GF-D8 (cell line): ENCODE measurements at regions not wholly inside any gene's neighbourhood (a gene's known extent, or its start where the extent isn't known, plus 50 kb on each side); places are given as distances from the start of the nearest gene placed in this dataset.
A peak's percentile ranks its signal among the peaks of the same experiment; 100 is the strongest.
"Not testable (repeated sequence)": the region's sequence is repeated elsewhere in the genome, so short reads cannot be mapped to it uniquely, and the experiment has no call there.

Experiments used
- DNase-seq: peaks from one replicate; lab custom pipeline; 2025; lab: John Stamatoyannopoulos, UW

DNA sequence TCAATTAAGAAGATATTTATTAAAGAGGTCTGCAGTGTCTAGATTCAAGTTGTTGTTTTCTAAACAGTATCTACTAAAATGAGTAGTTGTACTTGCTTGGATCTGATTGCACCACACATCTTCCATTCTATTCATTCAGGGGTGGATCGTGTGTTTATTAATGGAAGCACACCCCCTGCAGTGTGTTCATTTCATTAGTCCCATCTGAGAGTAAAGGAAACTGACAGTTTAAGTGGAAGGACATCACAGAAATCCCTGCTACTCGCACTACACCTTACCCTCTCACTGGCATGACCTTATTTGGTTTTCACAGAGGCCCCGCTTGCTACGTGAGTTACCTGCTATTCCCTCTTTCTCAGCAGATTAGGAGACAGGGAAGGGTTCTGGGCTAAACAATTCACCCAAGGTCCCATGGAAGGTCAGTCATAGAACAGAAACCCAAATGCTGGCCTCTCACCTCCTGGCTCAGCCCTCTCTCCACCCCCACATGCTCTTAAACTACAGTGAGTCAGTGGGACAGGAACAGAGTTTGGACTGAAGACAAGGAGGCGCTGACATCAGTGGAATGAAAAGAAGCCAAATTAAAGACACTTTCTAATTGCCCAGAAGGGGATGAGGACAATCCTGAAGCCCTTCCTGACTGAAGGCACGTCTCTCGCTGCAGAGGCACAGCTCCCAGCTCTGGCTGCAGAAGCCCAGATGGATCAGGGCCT lies 369.2 kb upstream of the NRP1 start:
- DNase-seq = no peak

DNA sequence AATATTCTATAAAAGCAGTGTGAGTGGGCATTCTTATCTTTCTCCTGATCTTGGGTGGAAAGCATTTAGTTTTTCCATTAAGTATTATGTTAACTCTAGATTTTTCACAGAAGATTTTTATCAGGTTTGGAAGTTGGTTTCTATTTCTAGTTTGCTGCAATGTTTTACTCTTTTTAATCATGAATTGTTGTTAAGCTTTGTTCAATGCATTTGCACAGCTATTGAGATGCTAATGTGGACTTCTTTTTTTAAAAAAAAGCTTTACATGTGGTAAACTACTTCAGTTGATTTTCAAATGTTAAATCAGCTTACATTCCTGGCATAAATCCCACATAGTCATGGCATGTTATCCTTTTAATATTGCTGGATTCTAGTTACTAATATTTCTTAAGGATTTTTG lies 363.6 kb upstream of the NRP1 start:
- DNase-seq = no peak

DNA sequence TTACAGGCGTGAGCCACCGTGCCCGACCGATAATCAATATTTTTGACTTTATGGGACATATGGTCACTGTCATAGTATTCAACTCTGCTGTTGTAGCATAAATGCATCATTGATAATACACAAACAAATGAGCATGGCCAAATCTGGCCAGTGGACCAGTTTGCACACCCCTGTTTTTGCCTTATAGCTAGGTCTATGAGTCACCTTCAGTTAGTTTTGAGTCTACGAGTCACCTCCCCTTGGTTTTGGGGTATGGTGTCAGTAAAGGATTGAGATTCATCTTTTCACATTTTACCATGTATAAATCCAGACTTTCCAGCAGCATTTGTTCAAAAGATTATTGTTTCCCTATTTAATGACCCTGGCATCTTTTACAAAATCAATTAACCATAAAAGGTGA lies 362.5 kb upstream of the NRP1 start:
- DNase-seq = no peak

DNA sequence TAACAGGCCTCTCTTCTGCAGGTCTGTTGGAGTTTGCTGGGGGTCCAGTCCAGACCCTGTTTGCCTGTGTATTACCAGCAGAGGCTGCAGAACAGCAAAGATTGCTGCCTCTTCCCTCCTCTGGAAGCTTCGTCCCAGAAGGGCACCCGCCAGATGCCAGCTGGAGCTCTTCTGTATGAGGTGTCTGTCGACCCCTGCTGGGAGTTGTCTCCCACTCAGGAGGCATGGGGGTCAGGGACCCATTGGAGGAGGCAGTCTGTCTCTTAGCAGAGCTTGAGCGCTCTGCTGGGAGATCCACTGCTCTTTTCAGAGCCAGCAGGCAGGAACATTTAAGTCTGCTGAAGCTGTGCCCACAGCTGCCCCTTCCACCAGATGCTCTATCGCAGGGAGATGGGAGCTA lies 361.1 kb upstream of the NRP1 start:
- no peak for DNase-seq

DNA sequence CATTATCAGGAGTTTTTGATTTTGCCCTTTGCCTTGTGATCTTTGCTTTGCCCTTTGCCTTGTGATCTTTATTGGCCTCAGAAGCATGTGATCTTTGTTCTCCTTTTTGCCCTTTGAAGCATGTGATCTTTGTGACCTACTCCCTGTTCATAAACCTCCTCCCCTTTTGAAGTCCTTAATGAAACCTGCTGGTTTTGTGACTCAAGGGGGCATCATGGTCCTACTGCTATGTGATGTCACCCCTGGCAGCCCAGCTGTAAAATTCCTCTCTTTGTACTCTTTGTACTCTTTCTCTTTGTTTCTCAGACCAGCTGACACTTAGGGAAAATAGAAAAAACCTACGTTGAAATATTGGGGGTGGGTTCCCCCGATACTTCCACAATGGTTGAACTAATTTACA lies 356.1 kb upstream of the NRP1 start:
- DNase-seq = not testable (repeated sequence)

DNA sequence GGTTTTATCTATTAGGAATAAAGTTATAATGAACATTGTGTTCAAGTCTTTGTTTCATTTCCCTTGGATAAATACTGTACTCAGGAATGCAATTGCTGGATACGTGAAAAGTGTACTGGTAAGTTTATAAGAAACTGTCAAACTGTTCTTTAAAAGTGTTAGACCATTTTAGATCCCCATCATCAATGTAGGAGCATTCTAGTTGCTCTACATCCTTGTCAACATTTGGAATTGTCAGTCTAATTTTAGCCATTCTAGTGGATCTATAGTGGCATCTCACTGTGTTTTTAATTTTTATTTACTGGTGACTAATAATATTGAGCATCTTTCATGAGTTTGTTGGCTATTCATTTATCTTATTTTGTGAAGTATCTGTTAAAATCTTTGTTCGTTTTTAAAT lies 354.0 kb upstream of the NRP1 start:
- DNase-seq = no peak

DNA sequence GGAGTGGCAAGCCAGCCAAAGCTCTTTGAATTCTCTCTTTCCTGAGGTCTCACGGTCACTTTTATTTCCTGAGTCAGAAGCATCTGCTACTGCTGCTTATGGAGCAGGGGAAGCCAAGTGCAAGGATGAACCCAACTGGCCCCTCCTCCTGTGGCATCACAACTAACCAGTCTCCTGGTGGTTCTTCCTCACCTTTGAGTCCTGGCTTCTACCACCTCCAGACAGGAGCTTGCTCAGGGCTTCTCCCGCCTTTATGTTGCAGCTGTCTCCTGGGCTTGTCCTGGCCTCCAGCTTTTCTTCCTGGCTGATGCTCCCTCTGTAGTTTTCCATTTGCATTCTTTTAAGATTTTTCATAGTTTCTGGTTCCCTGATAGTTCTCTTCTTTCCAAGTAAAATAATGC lies 349.7 kb upstream of the NRP1 start:
- DNase-seq = no peak

DNA sequence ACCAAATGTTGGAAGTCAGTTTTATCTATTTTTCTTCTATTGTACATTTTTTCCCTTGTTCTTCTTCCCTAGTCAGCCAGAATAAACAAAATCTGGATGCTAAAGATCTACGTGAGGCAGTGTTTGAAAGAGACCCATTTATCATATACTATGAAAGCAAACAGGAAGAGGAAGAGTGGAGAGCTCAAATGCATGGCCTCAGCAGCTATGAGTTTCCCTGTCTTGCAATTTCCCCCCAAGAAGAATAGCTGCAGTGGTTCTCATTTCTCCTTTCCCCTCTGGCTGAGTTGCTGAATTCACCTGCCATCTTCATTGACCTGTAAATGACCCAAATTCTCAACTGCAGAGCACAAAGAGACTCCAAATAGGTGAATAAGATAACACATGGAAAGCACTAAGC lies 347.1 kb upstream of the NRP1 start:
- DNase-seq = no peak

DNA sequence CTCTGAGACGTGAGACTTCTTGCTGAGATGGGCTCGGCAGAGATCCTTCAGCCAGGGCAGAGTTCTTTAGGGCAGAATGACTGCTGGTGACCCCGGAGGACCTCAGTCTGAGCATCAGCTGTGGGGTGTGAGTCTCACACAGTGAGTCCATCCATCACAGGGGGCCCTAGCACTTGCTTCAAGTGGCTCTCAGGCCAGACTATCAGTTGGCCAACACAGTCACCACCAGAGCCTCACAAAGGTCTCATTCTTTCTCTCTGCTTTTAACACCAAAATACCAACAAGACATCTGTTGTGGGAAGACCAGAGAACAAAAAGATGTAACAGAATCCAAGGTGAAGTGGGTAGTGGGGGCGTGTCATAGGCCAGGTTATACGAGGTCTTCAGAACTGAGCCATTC lies 345.6 kb upstream of the NRP1 start:
- DNase-seq = no peak

DNA sequence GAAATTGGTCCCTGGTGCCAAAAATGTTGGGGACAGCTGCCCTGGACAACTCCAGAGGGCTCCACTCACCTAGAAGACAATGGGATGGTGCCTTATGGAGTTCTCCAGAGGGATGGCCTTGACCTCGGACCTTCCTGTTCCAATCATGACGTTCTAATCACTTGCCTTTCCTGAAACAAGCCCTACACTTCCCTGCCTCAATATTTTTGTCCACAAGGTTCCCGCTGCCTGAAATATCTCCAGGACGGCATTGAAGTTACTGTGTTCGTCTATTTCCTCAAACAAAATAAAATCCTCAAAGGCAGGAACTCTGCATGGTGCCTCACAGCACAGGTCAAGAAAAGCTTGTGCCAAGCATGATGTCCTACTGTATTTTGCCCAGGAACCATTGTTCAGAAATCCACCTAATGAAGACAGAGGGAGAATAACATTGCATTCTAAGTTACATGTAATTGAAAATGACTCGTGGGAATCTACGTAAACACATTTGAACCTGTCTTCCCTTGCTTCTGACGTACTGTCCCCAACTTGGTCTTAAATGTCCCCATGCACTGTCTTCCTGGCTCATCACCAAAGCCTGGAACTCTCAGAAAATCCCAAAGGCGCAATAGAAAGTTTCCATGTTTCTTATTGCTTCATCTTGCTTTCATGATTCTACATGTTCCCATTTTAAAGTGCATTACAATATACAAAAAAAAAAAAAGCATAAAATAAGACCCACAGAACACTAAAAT lies 342.3 kb upstream of the NRP1 start:
- no peak for DNase-seq

DNA sequence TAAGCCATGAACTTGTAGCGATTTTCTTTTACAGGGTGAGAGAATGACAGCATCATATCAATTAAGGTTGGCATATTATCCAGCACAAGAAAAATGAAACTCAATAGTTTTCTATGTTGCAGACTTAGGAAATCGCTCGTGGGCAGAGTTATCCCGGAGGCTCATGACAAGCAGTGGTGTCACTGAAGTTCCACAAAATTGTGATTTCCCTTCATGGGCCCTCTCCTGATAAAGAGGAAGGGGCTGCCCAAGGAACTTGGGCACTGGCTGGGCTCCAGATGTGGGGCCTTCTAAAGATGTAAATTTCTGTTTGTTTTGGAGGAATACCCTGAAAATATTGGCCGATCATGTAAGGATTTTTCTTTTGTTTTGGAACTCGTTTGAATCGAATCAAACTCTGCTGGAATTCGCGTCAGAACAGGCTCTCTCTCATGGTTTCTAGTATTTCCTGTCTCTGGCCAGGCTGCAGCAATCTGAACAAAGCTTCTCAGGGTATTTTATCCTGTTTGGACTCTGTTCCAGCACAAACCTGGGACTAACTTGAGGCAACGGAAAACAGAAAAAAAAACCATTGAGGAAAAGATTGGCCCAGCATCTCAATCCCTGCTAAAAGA lies 340.6 kb upstream of the NRP1 start:
- DNase-seq = no peak

DNA sequence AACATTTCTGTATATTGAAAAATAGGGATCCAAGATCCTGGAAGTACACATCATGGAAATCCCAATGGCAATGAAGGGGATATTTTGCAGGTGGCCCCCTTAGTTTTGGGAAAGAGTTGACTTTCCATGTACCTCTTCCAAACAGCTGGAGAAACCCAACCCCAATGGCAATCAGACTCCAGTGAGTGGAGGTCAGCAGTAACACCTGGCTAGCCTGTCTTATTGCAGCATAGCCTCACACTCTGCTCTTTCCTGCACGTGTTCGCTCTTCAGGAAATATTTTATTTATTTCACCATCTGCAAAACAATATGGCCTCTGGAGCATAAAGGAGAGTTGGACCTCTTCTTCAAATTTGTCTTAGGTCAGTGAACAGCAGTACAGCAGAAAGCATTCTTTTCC lies 340.0 kb upstream of the NRP1 start:
- no peak for DNase-seq

DNA sequence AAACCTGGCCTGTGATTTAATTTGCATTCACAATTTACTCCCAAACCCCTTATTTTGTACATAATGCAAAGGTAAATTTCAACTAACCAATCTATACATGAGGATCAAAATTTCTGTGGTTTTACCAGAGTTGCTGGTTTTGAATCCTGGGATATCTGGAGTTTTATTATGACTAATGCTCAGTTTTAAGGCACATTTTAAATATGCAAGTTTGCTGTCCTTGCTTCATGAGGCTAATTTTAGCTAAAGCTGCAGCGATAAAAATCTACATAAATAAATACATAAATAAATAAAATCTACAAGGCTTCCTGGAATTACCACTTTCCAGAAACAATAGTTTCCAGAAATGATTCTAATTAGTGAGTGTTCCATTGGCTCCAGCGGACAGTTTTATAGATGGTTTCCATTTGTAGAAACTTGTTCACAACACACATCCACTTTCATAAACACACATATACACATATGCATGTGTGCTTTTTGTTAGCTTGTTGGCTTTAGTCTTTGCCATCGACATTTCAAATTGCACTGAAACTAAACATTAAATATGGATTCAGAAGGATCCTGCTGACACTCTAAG lies 339.5 kb upstream of the NRP1 start:
- no peak for DNase-seq

DNA sequence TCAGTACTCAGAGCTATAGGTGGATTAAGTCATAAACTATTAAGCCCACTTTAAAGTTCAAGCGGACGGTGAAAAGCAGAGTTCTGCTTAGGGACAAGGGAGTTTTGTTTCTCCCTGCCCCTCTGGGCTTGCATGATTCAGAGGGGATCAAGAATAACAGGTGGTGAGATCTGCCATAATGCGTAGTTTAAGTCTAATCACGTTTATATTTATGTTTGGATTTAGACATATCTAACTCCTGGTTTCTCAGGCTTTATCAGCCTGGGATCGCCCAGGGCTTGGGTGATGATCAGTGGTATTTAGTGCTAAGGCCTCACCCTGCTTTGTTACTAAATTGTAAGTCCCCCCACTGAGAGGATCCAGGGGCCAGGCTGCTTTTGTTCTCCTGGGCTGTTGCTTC lies 335.4 kb upstream of the NRP1 start:
- no peak for DNase-seq

DNA sequence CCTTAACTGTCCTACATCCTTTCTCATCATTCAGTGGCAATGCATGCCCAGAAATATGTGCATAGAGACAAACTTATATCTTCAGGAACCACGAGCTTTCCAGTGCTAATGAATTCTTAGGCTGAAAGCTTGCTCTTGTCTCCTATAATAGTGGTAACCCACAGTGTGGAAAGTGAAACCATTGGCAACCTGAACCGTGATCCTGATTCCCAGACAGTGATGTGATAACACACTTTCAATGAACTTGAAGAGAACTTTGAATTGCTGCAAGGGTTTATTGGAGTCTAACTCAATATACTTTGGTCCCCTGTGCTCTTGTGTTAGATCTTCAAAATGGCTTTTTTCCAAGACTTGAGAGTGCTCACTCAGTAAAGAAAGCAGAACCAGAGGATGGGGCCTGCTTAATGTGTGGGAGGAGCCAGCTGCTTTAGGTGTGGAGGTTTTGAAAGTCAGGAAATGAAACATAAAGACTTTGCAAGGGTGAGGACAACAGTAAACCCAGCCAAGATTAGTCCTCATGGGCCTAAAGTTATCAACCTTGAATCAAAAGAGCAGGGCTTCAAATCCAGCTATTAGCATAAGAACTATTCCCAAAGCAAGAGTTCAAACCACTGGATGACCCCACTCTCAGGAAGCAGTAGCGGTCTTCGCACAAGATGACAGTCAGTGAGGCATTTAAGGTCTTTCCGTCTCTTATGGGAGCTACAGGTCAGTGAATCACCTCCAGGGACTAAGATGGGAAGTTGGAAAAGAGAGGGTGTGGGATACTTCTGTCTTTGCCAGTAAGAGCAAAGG lies 332.4 kb upstream of the NRP1 start:
- no peak for DNase-seq

DNA sequence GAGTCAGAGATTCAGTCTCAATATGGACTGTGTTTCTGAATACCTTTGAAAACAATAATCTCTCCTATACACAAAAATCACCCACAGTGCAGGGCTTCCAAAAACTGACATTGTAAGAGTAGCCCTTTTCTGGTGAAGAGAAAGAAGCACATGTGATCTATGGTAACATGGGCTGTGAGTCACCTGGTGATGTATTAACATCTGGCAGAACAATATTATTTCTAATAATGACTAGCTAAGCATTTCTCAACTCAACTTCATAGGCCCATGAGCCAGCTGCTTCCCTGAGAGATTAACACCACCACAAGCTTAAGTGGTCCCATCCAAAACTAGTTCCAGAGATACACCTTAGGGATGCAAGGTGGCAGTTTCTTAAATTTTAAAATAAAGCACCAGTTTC lies 331.0 kb upstream of the NRP1 start:
- DNase-seq = no peak

DNA sequence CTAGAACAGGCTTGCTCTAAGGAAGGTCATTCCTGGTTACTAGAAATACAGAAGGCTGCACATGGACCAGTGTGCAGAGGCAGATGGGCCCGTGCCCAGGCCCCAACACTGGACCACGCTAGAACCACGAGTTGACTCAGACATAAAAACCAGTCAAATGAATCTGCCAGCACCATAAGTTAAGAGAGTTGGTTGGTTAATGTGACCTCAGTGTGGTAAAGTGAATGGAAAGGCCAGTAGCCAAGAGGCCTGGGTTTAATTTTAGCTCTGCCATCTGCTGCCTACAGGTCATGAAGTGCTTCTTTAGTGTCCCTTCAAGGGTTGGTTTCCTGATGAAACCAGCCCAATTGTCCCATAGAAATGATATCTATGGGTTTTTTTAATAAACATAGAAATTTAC lies 329.6 kb upstream of the NRP1 start:
- DNase-seq = no peak

DNA sequence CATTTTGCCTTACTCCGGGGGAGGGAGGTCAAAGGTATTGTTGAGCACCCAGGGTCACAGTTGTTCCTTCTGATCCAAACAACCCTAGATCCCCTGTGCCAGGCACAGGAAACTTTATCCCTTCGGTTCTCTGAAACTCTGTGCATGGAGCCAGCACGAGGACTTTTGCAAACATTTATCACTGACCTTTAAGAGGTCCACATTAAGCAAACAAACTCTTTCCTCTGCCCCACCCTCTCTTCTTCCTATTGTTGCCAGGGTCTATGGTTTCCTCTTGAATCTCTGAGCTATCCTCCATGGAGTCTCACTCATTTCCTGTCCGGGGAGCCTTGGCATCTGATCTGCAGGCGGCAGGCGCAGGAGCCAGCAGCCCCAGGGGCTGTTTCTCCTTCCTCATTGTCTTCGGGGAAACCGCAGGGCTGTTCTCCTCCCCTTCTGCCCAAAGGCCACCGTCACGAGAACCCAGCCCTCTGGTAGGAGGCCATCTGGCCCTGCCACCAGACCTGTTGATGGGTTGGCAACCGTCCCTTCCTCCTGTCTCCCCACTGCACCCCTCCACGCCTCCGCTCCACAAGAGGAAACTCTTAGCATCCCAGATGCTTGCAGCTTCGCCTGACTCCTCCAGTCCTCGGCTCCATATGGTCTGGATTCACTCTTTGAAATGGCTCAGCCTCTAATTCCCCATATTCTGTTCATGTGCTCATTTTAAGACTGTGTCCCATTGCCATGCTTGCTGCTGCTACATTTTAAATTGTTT lies 327.3 kb upstream of the NRP1 start:
- DNase-seq = peak; percentile 74

DNA sequence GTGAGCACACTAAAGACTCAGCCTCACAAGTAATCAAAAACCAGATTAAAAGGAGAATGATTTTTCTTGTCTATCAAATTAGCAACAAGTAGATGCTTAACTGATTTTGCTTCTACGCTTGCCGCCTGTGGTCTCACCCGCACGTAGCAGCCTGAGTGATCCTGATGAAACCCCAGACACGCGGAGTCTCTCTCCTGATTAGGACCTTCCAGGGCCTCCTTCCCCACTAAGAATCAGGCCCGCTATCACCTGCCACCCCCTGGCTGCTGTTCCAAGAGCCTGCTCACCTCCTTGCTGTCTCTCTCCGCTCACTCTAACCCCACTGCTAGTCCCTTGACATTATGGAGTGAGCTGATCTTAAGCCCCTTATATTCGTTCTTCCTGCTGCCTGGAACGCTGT lies 325.9 kb upstream of the NRP1 start:
- no peak for DNase-seq

DNA sequence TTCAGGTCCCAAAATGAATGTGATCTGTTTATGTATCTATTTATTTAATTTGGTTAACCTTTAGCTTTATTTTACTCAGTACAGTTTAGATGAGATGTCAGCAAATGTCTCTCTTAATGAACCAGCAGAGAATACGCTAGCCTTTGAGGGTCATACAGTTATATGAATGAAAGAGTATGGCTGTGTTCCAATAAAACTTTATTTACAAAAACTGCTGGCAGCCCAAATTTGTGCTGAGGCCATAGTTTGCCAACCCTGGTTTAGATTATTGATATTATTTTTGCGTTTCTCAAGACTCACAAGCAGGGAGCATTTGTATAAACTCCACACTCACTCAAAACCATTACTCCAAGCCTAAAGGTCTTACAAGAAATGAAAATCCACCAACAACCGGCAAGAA lies 323.4 kb upstream of the NRP1 start:
- no peak for DNase-seq

DNA sequence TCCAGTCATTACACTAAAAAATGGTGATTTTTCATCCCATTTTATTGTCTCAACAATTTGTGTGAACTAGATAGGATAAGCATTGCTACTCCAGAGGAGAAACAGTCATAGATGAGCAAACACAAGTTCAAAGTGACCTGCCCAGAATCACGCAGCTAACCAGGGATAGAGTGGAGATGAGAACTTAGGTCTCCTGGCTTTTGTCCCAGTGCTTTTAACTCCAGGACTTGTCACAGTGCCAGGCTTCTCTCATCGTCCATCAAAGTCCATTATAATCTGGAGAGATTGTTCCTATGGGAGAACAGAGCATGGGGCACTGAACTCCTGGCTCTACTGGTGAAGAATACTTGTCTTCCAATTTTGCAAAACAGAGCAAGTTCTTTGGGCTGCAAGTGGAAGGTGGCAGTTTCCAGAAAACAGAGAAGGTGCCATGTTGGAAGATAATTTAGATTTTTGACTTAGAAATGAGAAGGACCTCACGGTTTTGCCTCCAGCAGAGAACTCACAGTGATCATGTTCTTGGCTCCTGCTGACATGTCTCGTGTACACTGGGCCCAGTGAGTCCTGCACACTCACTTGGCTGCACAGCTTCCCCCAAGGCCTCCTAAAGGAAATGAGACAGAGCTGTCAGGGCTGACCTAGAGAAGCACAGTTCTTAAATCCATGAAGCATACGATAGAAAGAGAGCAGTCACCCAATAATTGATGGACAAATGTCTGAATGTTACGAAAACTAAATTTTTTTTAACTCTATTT lies 322.9 kb upstream of the NRP1 start:
- no peak for DNase-seq
